ENCODE measurements at regions not wholly inside any gene's neighbourhood (a gene's known extent, or its start where the extent isn't known, plus 50 kb on each side); places are given as distances from the start of the nearest gene placed in this dataset.

DNA sequence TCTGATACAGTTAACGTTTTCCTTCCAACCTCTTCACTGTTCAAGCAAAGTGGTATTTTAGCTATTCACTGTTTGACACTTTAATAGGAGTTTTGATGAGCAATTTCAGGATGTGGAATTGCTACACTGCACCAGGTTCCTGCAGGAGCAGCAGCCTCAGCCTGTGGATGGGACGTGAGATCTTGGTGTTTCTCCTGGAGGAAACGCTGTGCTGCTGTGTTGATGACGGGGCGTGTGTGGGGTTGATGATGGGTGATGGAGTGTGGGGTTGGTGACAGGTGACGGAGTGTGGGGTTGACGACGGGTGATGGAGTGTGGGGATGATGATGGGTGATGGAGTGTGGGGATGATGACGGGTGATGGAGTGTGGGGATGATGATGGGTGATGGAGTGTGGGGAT lies 98.9 kb downstream of the RTP5 start:
- TF ChIP-seq POLR2A (IDR thresholded peaks at IDR 0.05), result no peak
- no peak for TF ChIP-seq EP300 (IDR thresholded peaks at IDR 0.05)
- TF ChIP-seq CTCF (IDR thresholded peaks at IDR 0.05), result no peak
